ENCODE measurements at regions not wholly inside any gene's neighbourhood (a gene's known extent, or its start where the extent isn't known, plus 50 kb on each side); places are given as distances from the start of the nearest gene placed in this dataset.

DNA sequence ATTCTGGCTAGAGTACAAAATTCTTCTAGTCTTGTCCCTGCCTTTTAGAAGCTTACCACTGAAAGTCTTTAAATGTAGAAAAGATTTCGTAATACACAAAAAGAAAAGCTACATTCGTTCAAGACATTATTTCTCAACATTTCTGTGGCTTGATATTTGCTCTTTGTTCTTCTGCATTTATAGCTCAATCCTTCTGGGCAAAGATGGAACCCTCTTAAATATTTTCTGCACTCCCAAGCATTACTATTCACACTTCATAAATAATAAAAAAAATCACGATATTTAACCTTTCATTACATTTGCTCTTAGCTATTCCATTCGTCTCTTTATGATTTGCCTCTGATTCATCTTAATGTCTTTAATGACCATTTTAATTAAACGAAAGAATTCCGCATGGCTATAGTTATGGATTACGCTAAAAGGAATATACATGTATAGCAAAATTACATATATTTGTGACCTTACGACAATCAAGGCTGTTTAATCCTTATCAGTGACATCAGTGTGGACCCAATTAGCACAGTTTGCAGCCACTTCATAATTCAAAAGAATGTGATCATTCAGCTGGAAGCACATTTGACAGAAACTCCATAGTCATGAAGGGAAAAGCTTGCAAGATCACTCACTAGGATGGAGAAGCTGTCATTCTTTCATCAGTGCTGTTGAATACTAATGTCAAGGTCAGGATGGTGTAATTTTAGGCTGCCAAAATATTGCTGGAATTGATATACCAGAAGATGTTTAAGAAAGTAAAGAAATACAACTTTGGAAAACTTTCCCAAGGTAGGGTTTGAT lies 1075.0 kb upstream of the TENM3 start:
- DNase-seq, result no peak
- WGBS (ENCODE audit: extremely low coverage, insufficient coverage, low lambda C conversion rate), result 100% methylated on average over 2 of the region's 8 CpGs

DNA sequence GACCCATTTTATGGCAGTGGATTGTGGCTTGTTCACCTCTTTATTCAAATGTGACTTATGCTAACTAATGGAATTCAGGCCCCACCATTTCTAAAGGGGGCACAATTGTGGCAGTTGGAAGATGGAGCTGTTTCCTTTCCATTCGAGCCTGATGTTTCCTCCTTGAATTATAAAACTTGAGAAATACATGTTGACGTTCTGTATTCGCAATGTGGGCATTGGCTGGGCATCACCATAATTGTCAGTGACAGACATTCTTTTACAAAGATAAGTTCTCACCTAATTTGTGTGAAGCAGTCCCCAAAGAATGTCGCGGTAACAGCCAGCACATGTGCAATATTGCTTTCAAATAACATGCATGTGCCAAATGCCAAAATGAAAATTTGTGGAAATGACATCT lies 1070.2 kb upstream of the TENM3 start:
- Histone ChIP-seq H3K4ac (ENCODE audit: low read depth, low read length) (no peak overlapping the region), H3K79me2 (ENCODE audit: control insufficient read depth, insufficient read depth, low read length) (no peaks in the 10 kb centered on the region), H3K9ac (ENCODE audit: low read length) (no peak overlapping the region), H2BK15ac (replicated peaks; ENCODE audit: low read depth) (no peak overlapping the region), H2BK120ac (ENCODE audit: low read depth, low read length) (no peak overlapping the region), H3K56ac (ENCODE audit: low read length) (no peak overlapping the region), H3K23ac (ENCODE audit: low read length) (no peak overlapping the region), H3K4me1 (ENCODE audit: control insufficient read depth, low read depth, low read length) (no peaks in the 10 kb centered on the region), H3K4me3 (ENCODE audit: low read length) (no peak overlapping the region), H3K18ac (ENCODE audit: low read length) (no peak overlapping the region), H3K36me3 (ENCODE audit: control insufficient read depth, insufficient read depth, low read length) (no peaks in the 10 kb centered on the region), H3K27me3 (ENCODE audit: insufficient read depth, low read length, poor library complexity) (no peaks in the 10 kb centered on the region), H3K79me1 (ENCODE audit: low read length) (no peaks in the 10 kb centered on the region), H3K4me2 (ENCODE audit: low read length) (no peak overlapping the region), H2AK5ac (ENCODE audit: low read length) (no peak overlapping the region), H3K27ac (ENCODE audit: low read depth, low read length) (no peak overlapping the region), H2BK5ac (ENCODE audit: low read length) (no peak overlapping the region), H4K5ac (ENCODE audit: low read length) (no peak overlapping the region), H4K8ac (ENCODE audit: low read depth, low read length) (no peak overlapping the region)
- peak; percentile 14 for DNase-seq
- WGBS (ENCODE audit: extremely low coverage, insufficient coverage, low lambda C conversion rate), result no CpG with 5 or more reads among the region's 5 CpGs

More for the DNA sequence above, 1075.0 kb upstream of the TENM3 start:
- Histone ChIP-seq H3K36me3 (ENCODE audit: control insufficient read depth, insufficient read depth, low read length) (no peaks in the 10 kb centered on the region), H3K27me3 (ENCODE audit: insufficient read depth, low read length, poor library complexity) (no peaks in the 10 kb centered on the region), H4K8ac (ENCODE audit: low read depth, low read length) (no peak overlapping the region), H3K27ac (ENCODE audit: low read depth, low read length) (no peak overlapping the region), H2BK5ac (ENCODE audit: low read length) (no peak overlapping the region), H2AK5ac (ENCODE audit: low read length) (no peak overlapping the region), H3K79me2 (ENCODE audit: control insufficient read depth, insufficient read depth, low read length) (no peaks in the 10 kb centered on the region), H4K5ac (ENCODE audit: low read length) (no peak overlapping the region), H3K4me1 (ENCODE audit: control insufficient read depth, low read depth, low read length) (no peaks in the 10 kb centered on the region), H2BK120ac (ENCODE audit: low read depth, low read length) (no peak overlapping the region), H3K9ac (ENCODE audit: low read length) (no peak overlapping the region), H2BK15ac (replicated peaks; ENCODE audit: low read depth) (no peak overlapping the region), H3K18ac (ENCODE audit: low read length) (no peak overlapping the region), H3K79me1 (ENCODE audit: low read length) (no peaks in the 10 kb centered on the region), H3K4me3 (ENCODE audit: low read length) (no peak overlapping the region), H3K23ac (ENCODE audit: low read length) (no peak overlapping the region), H3K4ac (ENCODE audit: low read depth, low read length) (no peak overlapping the region), H3K4me2 (ENCODE audit: low read length) (no peak overlapping the region), H3K56ac (ENCODE audit: low read length) (no peak overlapping the region)

DNA sequence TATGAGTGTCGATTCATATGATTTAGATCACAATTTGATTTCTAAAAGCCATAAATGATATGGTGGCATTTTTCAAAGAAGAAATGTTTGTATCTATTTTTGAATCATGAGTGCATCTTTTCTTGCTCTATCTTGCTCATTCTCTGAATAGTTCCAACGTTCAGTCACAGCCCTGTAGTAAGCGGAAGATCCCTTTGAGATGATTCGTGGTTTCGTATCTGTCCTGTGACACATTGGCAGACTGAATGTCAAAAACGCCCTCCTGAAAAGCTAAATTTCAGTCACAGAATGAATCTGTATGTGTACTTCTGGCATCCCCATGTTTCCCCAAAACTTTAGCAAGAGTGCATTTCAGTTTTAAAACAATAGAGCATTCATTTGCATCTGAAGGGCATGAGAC lies 1066.9 kb upstream of the TENM3 start:
- Histone ChIP-seq H3K27ac (ENCODE audit: low read depth, low read length) (no peak overlapping the region), H3K4me3 (ENCODE audit: low read length) (no peak overlapping the region), H3K4ac (ENCODE audit: low read depth, low read length) (no peak overlapping the region), H4K5ac (ENCODE audit: low read length) (no peak overlapping the region), H3K9ac (ENCODE audit: low read length) (no peak overlapping the region), H2BK15ac (replicated peaks; ENCODE audit: low read depth) (no peak overlapping the region), H2BK120ac (ENCODE audit: low read depth, low read length) (no peak overlapping the region), H3K56ac (ENCODE audit: low read length) (no peak overlapping the region), H3K27me3 (ENCODE audit: insufficient read depth, low read length, poor library complexity) (no peaks in the 10 kb centered on the region), H3K4me2 (ENCODE audit: low read length) (no peak overlapping the region), H3K36me3 (ENCODE audit: control insufficient read depth, insufficient read depth, low read length) (no peaks in the 10 kb centered on the region), H3K79me1 (ENCODE audit: low read length) (no peaks in the 10 kb centered on the region), H2BK5ac (ENCODE audit: low read length) (no peak overlapping the region), H3K4me1 (ENCODE audit: control insufficient read depth, low read depth, low read length) (no peaks in the 10 kb centered on the region), H3K79me2 (ENCODE audit: control insufficient read depth, insufficient read depth, low read length) (no peaks in the 10 kb centered on the region), H3K18ac (ENCODE audit: low read length) (no peak overlapping the region), H4K8ac (ENCODE audit: low read depth, low read length) (no peak overlapping the region), H2AK5ac (ENCODE audit: low read length) (no peak overlapping the region), H3K23ac (ENCODE audit: low read length) (no peak overlapping the region)
- whole genome bisulfite sequencing (ENCODE audit: extremely low coverage, insufficient coverage, low lambda C conversion rate), result no CpG with 5 or more reads among the region's 6 CpGs
- no peak for DNase-seq

DNA sequence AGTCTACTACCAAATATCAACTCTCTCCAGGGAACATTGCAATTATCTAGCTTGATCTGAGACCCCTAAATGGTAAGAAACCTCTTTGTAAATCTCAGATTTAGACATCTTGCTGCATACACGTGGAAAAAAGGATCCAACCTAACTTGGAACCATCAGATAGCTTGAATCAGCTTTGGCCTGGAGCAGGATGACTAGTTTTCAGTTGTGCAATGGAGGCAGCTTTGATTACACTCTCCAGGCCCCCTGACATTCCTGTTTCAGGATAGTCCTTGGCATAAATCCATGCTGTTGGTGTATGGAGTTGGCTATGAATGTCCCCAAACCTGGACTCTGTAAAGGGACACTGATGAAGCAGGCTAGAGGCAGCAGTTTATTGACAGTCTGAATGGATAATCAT lies 1061.9 kb upstream of the TENM3 start:
- Histone ChIP-seq H3K27ac (ENCODE audit: low read depth, low read length) (no peak overlapping the region), H4K8ac (ENCODE audit: low read depth, low read length) (no peak overlapping the region), H3K23ac (ENCODE audit: low read length) (no peak overlapping the region), H2BK5ac (ENCODE audit: low read length) (no peak overlapping the region), H2BK15ac (replicated peaks; ENCODE audit: low read depth) (no peak overlapping the region), H3K18ac (ENCODE audit: low read length) (no peak overlapping the region), H2AK5ac (ENCODE audit: low read length) (no peak overlapping the region), H3K4me3 (ENCODE audit: low read length) (no peak overlapping the region), H3K79me1 (ENCODE audit: low read length) (no peaks in the 10 kb centered on the region), H3K4me1 (ENCODE audit: control insufficient read depth, low read depth, low read length) (no peaks in the 10 kb centered on the region), H3K79me2 (ENCODE audit: control insufficient read depth, insufficient read depth, low read length) (no peaks in the 10 kb centered on the region), H2BK120ac (ENCODE audit: low read depth, low read length) (no peak overlapping the region), H3K9ac (ENCODE audit: low read length) (no peak overlapping the region), H3K36me3 (ENCODE audit: control insufficient read depth, insufficient read depth, low read length) (no peaks in the 10 kb centered on the region), H4K5ac (ENCODE audit: low read length) (no peak overlapping the region), H3K4ac (ENCODE audit: low read depth, low read length) (no peak overlapping the region), H3K27me3 (ENCODE audit: insufficient read depth, low read length, poor library complexity) (no peaks in the 10 kb centered on the region), H3K56ac (ENCODE audit: low read length) (no peak overlapping the region), H3K4me2 (ENCODE audit: low read length) (no peak overlapping the region)
- DNase-seq, result no peak
- WGBS (ENCODE audit: extremely low coverage, insufficient coverage, low lambda C conversion rate), result no CpG with 5 or more reads among the region's 1 CpG

DNA sequence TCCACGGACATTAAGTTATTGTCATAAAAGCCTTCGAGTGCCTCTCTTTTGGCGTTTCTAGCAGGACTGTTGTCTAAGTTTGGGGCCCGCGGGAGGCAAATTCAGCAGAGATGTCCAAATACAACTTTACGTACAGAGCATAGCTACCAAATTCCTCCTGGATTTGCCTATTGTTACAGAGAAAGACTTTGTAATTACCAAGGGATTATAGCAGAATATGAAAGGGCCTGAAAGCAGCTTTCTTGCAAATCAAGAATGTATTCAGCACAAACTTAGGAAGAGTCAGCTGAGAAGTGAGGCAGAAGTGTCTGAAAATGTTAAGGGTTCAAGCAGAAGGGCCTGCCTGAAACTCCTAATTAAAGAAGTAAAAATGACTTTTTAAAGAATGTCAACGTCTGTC lies 1053.5 kb upstream of the TENM3 start:
- Histone ChIP-seq H3K79me1 (ENCODE audit: low read length) (no peaks in the 10 kb centered on the region), H3K4me2 (ENCODE audit: low read length) (no peak overlapping the region), H3K23ac (ENCODE audit: low read length) (no peak overlapping the region), H3K9ac (ENCODE audit: low read length) (no peak overlapping the region), H3K27me3 (ENCODE audit: insufficient read depth, low read length, poor library complexity) (no peaks in the 10 kb centered on the region), H3K4me3 (ENCODE audit: low read length) (no peak overlapping the region), H2AK5ac (ENCODE audit: low read length) (no peak overlapping the region), H3K79me2 (ENCODE audit: control insufficient read depth, insufficient read depth, low read length) (no peaks in the 10 kb centered on the region), H4K5ac (ENCODE audit: low read length) (no peak overlapping the region), H2BK15ac (replicated peaks; ENCODE audit: low read depth) (no peak overlapping the region), H3K18ac (ENCODE audit: low read length) (no peak overlapping the region), H3K4me1 (ENCODE audit: control insufficient read depth, low read depth, low read length) (no peaks in the 10 kb centered on the region), H2BK5ac (ENCODE audit: low read length) (no peak overlapping the region), H3K36me3 (ENCODE audit: control insufficient read depth, insufficient read depth, low read length) (no peaks in the 10 kb centered on the region), H2BK120ac (ENCODE audit: low read depth, low read length) (no peak overlapping the region), H3K27ac (ENCODE audit: low read depth, low read length) (no peak overlapping the region), H3K4ac (ENCODE audit: low read depth, low read length) (no peak overlapping the region), H3K56ac (ENCODE audit: low read length) (no peak overlapping the region), H4K8ac (ENCODE audit: low read depth, low read length) (no peak overlapping the region)
- WGBS (ENCODE audit: extremely low coverage, insufficient coverage, low lambda C conversion rate), result no CpG with 5 or more reads among the region's 7 CpGs
- no peak for DNase-seq

Measured in mesendoderm (in vitro differentiated cells).